Activated B cell treated with CpG ODN at 0.5 μM for 24 hours (primary cell): ENCODE measurements at regions not wholly inside any gene's neighbourhood (a gene's known extent, or its start where the extent isn't known, plus 50 kb on each side); places are given as distances from the start of the nearest gene placed in this dataset.

Experiments used
- ATAC-seq: fragments of 200-7000 bp; cut with Tn5 transposase; one replicate; pipeline ENCODE4 v1.10.0; 2021; ENCODE audit warnings: low read depth, mild to moderate bottlenecking, moderate library complexity
- CTCF ChIA-PET: fragments of 350-600 bp; sonication (Branson Sonifier 250); formaldehyde crosslinking; loops from one replicate; lab custom pipeline; 2021; ENCODE audit warnings: antibody characterized with exemption; lab: Charles Lee
- POLR2A ChIA-PET: fragments of 350-600 bp; sonication (Branson Sonifier 250); formaldehyde crosslinking; loops from one replicate; lab custom pipeline; 2021; ENCODE audit warnings: antibody characterized with exemption; lab: Charles Lee
- DNase-seq: peaks from one replicate; pipeline ENCODE4 v3.0.0; 2022
- H3K27ac Mint-ChIP-seq: one replicate; pipeline ENCODE4 v1.8.0; 2020; ENCODE audit warnings: mixed read lengths
- H3K27me3 Mint-ChIP-seq: one replicate; pipeline ENCODE4 v1.8.0; 2021; ENCODE audit warnings: mixed read lengths
- H3K36me3 Mint-ChIP-seq: one replicate; pipeline ENCODE4 v1.8.0; 2021; ENCODE audit warnings: low read depth, mixed read lengths
- H3K4me1 Mint-ChIP-seq: one replicate; pipeline ENCODE4 v1.8.0; 2021; ENCODE audit warnings: mixed read lengths
- H3K4me3 Mint-ChIP-seq: one replicate; pipeline ENCODE4 v1.8.0; 2020; ENCODE audit warnings: mild to moderate bottlenecking, mixed read lengths
- H3K9me3 Mint-ChIP-seq: one replicate; pipeline ENCODE4 v1.8.0; 2020; ENCODE audit warnings: mixed read lengths
- intact Hi-C: fragments of 100-400 bp; cut with micrococcal nuclease; formaldehyde crosslinking; loops from one replicate; pipeline ENCODE4 v1.15.1; 2024
- TF ChIP-seq, protein P1 (sequence below): fragments of 200-600 bp; IDR thresholded peaks from one replicate; pipeline ENCODE4 v1.8.0; 2022; ENCODE audit warnings: antibody characterized with exemption, mild to moderate bottlenecking

DNA sequence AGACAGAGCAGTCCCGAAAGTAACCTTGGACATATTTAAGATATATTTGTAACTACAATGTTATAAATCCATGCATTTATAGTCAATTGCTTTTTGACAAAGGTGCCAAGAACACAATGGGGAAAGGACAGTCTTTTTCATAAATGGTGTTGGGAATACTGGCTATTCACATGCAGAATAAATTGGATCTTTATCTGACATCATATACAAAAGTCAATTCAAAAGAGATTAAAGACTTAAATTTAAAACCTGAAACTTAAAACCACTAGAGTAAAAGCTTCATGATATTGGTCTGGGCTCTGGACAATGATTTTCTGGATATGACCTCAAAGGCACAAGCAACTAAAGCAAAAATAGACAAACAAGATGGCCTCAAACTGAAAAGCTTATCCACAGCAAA, 950.7 kb upstream of the TYRP1 start:
- CTCF ChIA-PET: no interaction called here
- intact Hi-C loops: no loop called here
- Mint-ChIP-seq H3K27me3 (no peaks in the 10 kb centered on the region), H3K36me3 (no peaks in the 10 kb centered on the region), H3K9me3 (peaks cover 12% of the 10 kb centered on the region), H3K4me3 (no peak overlapping the region), H3K27ac (no peak overlapping the region), H3K4me1 (no peaks in the 10 kb centered on the region)
- DNase-seq (no peak), ATAC-seq (no peak)
- TF ChIP-seq, protein P1, sequence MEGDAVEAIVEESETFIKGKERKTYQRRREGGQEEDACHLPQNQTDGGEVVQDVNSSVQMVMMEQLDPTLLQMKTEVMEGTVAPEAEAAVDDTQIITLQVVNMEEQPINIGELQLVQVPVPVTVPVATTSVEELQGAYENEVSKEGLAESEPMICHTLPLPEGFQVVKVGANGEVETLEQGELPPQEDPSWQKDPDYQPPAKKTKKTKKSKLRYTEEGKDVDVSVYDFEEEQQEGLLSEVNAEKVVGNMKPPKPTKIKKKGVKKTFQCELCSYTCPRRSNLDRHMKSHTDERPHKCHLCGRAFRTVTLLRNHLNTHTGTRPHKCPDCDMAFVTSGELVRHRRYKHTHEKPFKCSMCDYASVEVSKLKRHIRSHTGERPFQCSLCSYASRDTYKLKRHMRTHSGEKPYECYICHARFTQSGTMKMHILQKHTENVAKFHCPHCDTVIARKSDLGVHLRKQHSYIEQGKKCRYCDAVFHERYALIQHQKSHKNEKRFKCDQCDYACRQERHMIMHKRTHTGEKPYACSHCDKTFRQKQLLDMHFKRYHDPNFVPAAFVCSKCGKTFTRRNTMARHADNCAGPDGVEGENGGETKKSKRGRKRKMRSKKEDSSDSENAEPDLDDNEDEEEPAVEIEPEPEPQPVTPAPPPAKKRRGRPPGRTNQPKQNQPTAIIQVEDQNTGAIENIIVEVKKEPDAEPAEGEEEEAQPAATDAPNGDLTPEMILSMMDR: no peak
- POLR2A ChIA-PET: no interaction called here

DNA sequence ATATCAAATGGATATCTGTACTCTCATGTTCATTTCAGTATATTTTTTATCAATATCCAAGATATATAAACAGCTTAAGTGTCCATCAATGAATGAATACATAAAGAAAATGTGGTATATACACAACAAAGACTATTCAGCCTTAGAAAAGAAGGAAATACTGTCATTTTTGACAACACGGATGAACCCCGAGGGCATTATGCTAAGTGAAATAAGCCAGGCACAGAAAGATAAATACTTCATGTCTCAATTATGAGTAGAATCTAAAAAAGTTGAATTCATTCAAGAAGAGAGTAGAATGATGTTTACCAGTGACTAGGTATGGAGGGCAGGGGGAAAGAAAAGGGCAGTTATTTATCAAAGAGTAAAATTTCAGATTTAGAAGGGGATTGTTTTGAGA, 949.8 kb upstream of the TYRP1 start:
- no peaks in the 10 kb centered on the region for H3K27me3 Mint-ChIP-seq
- intact Hi-C loops: no loop called here
- DNase-seq: no peak
- CTCF ChIA-PET: no interaction called here
- ATAC-seq: no peak
- peaks cover 11% of the 10 kb centered on the region for H3K9me3 Mint-ChIP-seq
- H3K36me3 Mint-ChIP-seq: no peaks in the 10 kb centered on the region
- TF ChIP-seq, protein P1: no peak
- no peaks in the 10 kb centered on the region for H3K4me1 Mint-ChIP-seq
- H3K4me3 Mint-ChIP-seq: no peak overlapping the region
- POLR2A ChIA-PET: no interaction called here
- H3K27ac Mint-ChIP-seq: no peak overlapping the region

DNA sequence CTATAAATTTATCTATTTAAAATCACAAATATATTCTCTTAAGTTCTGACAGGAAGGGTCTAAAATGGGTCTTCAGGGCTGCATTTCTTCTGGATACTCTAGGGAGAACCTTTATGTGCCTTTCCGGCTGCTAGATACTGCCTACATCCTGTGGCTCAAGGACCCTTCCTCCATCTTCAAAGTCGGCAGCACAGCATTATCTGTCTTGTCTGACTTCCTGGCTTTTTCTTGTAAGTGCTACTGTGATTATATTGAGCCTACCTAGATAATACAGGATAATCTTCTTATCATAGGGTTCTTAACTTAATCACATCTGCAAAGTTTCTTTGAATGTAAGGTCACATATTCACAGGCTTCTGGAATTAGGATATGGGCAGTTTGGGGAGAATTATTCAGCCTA, 943.8 kb upstream of the TYRP1 start:
- intact Hi-C loops: no loop called here
- Mint-ChIP-seq H3K4me1 (no peaks in the 10 kb centered on the region), H3K36me3 (no peaks in the 10 kb centered on the region), H3K27me3 (no peaks in the 10 kb centered on the region), H3K27ac (no peak overlapping the region), H3K4me3 (no peak overlapping the region), H3K9me3 (peaks cover 8% of the 10 kb centered on the region)
- DNase-seq (no peak), ATAC-seq (no peak)
- CTCF ChIA-PET: no interaction called here
- POLR2A ChIA-PET: no interaction called here
- TF ChIP-seq, protein P1: no peak

DNA sequence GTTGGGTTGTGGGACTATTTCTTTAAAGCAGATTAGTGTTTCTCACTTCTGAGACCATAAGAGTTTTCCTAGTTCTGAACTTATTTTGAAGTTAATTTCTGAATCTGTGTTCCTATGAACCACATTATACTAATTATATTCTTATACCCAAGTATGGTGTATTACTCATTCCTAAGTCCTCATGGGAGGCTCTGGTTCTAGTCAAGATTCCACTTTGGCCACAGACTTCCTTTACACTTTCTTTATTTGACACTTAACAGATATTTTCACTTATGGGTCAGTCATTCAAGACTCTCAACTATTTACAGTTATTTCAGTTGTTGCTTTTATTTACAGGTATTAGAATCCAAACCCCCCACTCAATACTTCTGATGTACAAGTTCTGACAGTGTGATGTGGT, 937.2 kb upstream of the TYRP1 start:
- DNase-seq: no peak
- Mint-ChIP-seq H3K9me3 (peaks cover 5% of the 10 kb centered on the region), H3K36me3 (no peaks in the 10 kb centered on the region), H3K27me3 (no peaks in the 10 kb centered on the region), H3K4me1 (no peaks in the 10 kb centered on the region), H3K4me3 (no peak overlapping the region), H3K27ac (no peak overlapping the region)
- POLR2A ChIA-PET: no interaction called here
- TF ChIP-seq, protein P1: no peak
- CTCF ChIA-PET: no interaction called here
- no peak for ATAC-seq
- intact Hi-C loops: no loop called here

DNA sequence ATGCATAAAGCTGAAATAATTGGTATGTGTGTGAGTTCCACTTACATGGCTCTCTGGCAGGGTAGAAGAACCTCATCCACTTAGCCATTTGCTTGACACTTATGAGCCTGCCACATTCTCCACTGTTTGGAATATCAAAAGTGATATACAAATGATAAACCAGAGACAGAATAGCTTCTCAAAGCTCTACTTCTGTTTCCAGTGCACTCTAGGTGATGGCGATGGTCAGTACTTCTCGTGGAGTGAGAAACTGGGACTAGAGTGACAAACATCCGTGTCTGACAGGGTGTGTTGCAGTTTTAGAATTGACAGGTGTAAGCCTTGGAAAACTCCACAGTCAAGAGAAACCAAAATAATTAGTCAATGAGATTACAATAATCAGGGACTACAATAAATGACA, 935.8 kb upstream of the TYRP1 start:
- Mint-ChIP-seq H3K27me3 (no peaks in the 10 kb centered on the region), H3K27ac (no peak overlapping the region), H3K36me3 (no peaks in the 10 kb centered on the region), H3K9me3 (peaks cover 2% of the 10 kb centered on the region), H3K4me1 (no peaks in the 10 kb centered on the region), H3K4me3 (no peak overlapping the region)
- no peak for DNase-seq
- POLR2A ChIA-PET: interaction anchor here (0.5 kb wide), 1 partner anchor 953 kb away, joined by 3 read pairs; no protein-coding TSS in a partner anchor
- ATAC-seq: no peak
- intact Hi-C loops: no loop called here
- TF ChIP-seq, protein P1: no peak
- CTCF ChIA-PET: no interaction called here
